ENCODE measurements at regions not wholly inside any gene's neighbourhood (a gene's known extent, or its start where the extent isn't known, plus 50 kb on each side); places are given as distances from the start of the nearest gene placed in this dataset.

DNA sequence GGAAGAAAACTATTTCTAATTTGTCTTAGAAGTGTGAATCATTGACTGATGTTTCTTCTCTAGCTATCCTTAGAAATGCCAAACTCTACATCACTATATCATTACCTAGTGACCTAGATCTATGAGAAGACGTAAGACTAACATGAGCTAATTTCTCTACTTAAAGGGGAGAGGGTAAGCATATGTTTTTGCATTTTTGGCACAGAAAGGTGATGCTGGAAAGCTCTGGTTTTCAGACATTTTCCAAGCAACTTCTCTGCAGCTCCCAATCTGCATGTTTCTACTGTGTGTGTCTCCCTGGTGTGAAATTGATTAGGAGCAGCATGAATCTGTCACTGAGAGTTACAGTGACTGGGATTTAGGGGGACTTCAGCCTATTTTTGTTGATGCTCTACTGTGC, 235.2 kb upstream of the LINC00305 start:
- TF ChIP-seq, protein P1, sequence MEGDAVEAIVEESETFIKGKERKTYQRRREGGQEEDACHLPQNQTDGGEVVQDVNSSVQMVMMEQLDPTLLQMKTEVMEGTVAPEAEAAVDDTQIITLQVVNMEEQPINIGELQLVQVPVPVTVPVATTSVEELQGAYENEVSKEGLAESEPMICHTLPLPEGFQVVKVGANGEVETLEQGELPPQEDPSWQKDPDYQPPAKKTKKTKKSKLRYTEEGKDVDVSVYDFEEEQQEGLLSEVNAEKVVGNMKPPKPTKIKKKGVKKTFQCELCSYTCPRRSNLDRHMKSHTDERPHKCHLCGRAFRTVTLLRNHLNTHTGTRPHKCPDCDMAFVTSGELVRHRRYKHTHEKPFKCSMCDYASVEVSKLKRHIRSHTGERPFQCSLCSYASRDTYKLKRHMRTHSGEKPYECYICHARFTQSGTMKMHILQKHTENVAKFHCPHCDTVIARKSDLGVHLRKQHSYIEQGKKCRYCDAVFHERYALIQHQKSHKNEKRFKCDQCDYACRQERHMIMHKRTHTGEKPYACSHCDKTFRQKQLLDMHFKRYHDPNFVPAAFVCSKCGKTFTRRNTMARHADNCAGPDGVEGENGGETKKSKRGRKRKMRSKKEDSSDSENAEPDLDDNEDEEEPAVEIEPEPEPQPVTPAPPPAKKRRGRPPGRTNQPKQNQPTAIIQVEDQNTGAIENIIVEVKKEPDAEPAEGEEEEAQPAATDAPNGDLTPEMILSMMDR (IDR thresholded peaks at IDR 0.05; ENCODE audit: low read depth, low read length, poor library complexity, severe bottlenecking): no peak
- no peak for TF ChIP-seq EZH2phosphoT487 (IDR thresholded peaks at IDR 0.05; ENCODE audit: borderline replicate concordance, low read length)
